SW 1271 (cell line): ENCODE measurements at regions not wholly inside any gene's neighbourhood (a gene's known extent, or its start where the extent isn't known, plus 50 kb on each side); places are given as distances from the start of the nearest gene placed in this dataset.

Experiments
- DNase-seq, 2 experiments: peaks; one replicate each; lab custom pipeline; 2025; lab: John Stamatoyannopoulos, UW

DNA sequence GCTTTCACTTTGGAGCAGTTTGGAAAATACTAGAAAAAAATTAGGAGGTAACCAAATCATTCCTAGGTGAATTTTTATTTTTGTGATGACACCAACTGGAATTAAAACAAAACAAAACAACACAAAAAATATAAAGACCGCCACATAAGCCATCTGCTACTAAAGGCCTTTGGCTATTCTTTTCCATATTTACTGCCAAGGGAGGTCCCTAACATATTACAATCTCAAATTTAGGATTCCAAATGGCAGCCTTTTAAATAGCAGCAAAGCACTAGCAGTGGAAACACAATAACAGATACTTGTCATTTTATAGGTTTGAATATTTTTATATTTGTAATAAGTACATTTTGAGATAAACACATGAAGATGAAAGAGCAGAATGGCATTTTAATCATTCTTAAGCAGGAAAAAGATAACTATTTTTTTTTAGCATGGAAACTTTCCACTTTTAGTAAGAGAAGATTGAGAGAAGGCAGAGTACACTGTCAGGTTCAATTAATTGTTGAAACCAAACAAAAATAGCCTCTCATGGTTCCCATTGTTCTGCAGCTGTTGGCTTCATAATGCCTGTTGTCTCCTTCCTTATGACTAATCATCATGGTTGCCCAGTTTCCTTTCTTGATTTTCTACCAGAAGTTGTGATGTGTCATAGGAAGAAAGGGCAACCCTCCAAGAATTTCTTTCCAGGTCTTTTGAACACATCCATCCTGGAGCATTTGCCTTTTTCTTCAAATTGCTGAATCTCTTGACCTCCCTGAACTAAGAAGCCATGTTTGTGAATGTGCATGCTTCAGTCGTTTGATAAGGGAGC is 219.0 kb upstream of the EMCN start:
- peak in 1 of 2 experiments; percentile 24 for DNase-seq

GRCh38 chr4:100728861-100729260 is 211.0 kb upstream of the EMCN start:
- DNase-seq, result no peak

DNA sequence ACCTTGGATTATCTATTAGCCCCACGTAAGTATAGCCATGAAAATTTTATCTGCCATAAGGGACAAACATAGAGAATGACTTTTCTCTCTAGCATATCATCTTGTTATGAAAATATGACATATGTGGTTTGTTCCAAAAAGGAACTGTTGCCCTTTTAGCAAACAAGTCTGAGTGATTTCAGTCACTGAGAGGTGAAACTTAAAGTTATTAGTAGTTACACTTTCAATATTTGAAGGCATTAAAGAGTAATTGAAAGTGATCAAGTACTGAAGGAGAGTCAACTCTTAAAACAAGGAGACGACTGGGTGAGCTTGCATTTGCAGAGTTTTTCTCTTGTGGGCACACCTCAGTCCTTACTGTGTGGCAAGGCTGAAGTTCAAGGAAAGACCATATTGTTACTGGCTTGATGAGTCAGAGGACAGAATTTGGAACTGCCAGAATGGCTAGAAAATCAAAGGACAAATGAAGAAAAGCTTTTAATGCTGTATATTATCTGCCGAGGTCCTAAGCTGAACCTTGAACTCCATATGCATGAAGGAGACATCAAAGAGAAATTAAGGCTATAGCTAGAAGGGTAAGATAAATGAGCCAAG is 205.1 kb upstream of the EMCN start:
- DNase-seq, result no peak

DNA sequence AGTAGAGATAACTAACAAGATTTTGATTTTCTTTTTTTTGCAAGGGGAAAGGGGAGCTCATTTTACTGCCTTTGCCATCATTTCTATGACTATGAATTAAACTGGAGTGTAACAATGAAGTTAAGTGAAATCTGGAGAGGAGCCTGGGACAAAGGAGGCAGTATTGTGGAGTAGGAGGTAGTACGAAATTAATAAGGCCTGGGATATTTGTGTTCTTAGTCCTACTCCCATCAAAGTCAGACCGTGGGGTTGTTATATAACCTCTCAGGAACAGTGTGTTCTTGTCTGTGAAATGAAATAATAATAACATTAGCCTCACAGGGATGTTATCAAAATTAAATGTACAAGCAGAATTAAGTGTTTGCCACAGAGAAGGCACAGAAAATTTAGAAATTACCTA is 204.3 kb upstream of the EMCN start:
- no peak for DNase-seq

DNA sequence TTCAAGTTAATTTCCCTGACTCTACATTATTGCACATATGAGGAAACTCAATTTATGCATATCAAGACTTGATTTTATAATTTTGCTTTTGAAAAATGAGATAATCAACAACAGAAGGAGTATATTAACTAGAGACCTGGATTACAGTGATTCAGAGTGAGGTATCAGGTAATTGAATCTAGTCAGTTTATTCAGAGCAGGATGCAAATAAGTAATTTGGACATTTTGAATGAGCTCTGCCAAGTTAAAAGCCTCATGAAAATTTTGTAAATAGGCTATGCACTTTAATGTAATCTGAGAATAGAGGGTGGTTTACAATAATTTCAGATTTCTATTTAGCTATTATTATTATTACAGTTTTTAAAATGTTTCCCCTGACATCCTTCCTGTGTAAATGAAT is 203.7 kb upstream of the EMCN start:
- no peak for DNase-seq

DNA sequence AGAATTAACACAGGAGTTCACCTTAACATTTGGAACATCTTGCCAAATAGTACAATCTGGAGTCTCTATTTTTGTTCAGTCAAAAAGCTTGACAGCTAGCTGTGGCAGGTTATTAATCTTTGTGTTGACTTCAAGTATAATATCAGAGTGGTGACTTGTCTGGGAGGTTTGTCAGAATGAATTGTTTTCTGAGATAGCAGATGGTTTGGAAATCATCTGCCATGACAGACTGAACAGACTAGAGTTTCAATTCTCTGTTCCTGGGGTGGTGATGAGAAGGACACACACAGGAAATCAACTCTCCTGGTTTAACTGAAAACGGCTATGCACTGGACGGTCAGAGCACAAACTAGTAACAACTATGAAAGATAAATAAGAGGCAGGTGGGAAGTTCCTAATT is 203.3 kb upstream of the EMCN start:
- no peak for DNase-seq

- DNase-seq, result no peak
Observed at GRCh38 chr4:100716416-100716815, 198.6 kb upstream of the EMCN start.

DNA sequence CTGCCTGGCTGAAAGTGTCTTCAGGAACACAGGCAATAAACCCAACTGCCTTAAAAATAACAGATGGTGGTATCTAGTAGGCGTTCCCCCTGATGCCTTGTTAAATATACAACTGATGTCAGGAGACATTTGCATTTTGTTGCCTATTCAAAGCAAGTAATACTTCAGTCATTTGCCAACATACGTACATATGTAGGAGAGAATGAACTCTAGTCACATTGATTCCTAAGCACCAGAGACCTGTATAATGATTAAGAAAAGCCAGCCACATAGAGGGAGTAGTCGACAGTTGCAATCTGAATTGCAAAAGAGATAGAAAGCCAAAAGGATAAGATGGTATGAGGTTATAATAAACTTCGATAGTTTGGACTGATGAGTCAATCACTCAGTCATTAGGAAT is 191.0 kb upstream of the EMCN start:
- no peak for DNase-seq

- no peak for DNase-seq
Observed at GRCh38 chr4:100707786-100708185, 190.0 kb upstream of the EMCN start.

DNA sequence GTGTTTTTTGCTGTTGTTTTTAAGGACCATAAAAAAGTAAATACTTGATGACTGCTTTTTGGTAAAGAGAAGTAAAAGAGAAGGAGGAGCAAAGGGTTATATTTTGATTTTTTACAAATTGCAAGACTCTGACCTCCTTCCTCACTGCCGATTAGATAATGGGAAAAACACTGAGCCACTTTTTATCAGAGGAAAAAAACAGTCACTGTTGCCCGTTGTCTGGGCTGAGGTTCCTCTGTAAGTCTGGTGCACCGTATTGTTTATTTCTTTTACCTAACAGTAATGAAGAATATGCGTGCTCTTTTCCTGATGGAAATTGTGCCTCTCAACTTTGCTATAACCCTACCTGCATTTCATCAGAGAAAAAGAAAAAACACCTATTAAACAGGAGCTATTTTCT is 178.7 kb upstream of the EMCN start:
- no peak for DNase-seq

DNA sequence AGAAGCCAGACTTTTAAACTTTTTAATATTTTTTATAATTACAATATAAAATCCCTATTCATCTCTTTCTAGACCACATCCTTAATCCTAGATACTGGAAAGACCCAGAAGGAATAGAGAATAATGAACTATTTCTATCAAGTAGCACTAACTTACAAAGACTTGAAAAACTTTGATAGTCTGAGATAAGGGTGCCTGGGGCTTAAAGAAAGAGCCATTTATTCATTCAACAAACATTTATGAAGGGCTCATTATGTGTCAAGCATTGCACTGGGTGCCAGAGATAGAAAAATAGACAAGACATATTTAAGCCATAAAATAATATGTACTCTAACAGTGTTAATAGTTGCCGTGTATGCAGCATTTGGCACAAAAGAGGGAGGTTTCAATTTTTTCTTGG is 178.0 kb upstream of the EMCN start:
- no peak for DNase-seq

DNA sequence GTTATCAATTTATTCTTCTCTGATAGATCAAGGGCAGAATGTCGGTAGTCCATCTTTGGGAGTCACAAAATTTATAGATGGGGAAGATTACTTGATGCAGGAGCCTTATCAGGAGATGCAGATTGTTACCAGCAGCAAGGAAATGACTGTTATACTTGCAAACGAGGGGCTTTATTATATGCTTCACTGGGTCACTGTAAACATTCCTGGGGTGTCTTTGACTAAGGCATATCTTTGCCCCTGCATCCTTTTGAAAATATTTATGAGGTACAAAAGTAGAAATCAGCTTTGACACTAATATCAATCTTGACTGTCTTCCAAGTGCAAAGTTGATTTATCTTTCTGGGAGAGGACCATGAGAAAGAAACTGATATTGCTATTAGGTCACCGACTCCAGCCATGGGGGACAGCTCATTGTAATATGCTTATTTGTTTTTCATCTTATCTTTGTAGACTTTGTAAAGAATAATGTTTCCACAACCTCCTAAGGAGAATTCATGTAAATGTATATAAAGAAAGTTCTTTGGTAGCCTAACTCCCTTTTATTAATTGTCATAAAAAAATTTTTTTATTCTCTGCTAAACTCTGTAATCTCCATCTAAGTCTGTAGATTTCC is 177.3 kb upstream of the EMCN start:
- DNase-seq, result no peak

DNA sequence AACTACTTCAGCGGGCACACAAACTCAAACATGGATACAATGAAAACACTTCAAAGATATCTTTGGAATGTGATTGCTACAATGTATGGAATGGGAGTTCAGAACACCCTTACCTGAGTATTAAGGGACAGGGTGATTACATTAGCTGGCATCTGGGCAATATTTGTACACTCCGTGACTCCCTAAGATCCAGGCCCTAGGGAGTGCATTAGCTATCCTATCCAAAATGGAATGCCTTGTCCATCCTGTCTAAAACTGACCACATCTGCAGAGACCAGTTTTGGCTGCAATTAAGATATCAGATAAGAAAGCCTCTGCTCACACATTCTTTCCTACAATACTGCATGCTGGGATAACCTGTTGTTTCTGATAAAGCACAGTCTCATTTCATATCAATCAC is 176.6 kb upstream of the EMCN start:
- DNase-seq, result no peak

GRCh38 chr4:100690812-100691211 is 173.0 kb upstream of the EMCN start:
- DNase-seq, result no peak

GRCh38 chr4:100688368-100688767 is 170.5 kb upstream of the EMCN start:
- no peak for DNase-seq

- DNase-seq, result no peak
Observed at GRCh38 chr4:100682477-100683218, 164.8 kb upstream of the EMCN start.

- no peak for DNase-seq
Observed at GRCh38 chr4:100681289-100681688, 163.5 kb upstream of the EMCN start.

DNA sequence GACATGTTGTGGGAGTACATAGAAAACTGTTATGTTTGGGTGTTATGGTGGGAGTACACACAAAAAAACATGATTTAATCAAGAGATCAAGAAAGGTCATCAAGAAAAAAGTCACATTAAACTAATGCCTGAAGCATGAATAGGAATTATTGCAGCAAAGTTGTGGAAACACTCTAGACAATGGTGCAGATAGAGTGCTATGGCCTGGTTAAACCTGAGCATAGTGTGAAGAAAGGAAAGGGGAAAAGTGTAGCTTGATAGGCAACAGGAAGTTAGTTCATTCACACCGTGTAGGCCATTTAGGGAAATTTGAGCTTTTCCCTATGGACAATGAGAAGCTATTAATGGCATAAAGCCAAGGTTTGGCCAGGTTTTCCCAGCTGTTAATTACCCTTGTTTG is 162.1 kb upstream of the EMCN start:
- no peak for DNase-seq

DNA sequence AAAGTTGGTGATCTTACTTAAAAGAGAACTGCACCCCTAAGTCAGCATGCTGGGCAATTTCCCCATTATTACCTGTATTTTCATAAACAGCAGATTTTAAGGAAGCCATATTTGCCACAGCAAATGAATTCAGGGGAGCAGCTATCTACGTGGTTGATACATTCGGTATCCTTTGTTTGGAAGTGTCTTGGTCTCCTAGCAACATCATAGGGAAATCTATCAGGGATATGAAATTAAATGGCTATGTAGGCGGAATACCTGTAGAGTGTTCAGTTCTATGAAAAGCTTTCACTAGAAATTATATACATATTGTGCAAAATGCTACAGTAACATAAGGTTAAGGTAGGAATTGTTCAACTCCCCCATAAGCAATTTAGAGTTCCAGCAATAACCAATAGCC is 157.2 kb upstream of the EMCN start:
- no peak for DNase-seq

DNA sequence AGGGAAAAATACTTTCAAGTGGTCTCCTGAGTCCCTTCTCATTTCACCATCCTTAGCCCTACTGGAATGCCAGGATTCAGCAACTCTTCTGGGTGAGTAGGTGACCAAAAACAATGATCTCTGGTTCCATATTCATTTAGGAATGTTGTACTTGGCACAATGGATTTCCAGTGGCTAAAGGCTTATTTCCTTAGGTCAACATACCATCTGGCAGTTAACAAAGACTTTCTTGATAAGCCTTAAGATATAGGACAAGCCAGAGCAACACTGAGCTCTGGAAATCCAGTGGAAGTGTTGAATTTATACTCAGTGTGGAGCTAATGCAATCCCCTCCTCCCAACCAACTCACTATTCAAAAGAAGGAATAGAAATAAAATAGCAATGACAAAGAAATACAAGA is 139.4 kb upstream of the EMCN start:
- no peak for DNase-seq

- no peak for DNase-seq
Observed at GRCh38 chr4:100651499-100652175, 133.8 kb upstream of the EMCN start.

GRCh38 chr4:100649417-100649816 is 131.6 kb upstream of the EMCN start:
- DNase-seq, result no peak
